ENCODE measurements at regions not wholly inside any gene's neighbourhood (a gene's known extent, or its start where the extent isn't known, plus 50 kb on each side); places are given as distances from the start of the nearest gene placed in this dataset.

DNA sequence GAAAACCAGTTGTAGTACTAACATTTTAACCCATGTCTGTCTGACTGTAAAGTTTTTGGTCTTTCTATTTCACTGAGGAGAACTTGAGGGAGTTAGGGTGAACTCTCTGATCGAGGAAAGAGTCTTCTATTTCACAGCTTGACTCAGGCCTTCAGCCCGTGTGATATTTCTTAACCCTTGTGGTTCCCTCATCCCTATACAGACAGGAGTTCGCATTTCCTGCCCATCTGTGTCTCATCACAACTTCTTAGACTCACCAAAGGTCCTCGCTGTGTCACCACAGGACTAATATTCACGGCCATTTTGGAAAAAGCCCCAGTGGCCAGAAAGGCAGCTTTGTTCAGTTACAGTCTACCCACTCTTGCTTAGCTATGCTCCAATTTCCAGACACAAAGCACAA lies 172.8 kb downstream of the FAM181B start:
- H3K27ac ChIP-seq = no peak overlapping the region
- no peak overlapping the region for H3K4me3 ChIP-seq
- no peaks in the 10 kb centered on the region for H3K9me3 ChIP-seq (replicated peaks in 1 of 3)
- 53 to 58% (median 56%) methylated on average over 5 of the region's 5 CpGs for WGBS, 4 donors
- intact Hi-C loops (cut with DNase I) = no loop called here
- H3K27me3 ChIP-seq = no peaks in the 10 kb centered on the region
- no peaks in the 10 kb centered on the region for H3K36me3 ChIP-seq (replicated peaks in 1 of 2)
- no peaks in the 10 kb centered on the region for H3K4me1 ChIP-seq (replicated peaks in 1 of 2)
- no peak for DNase-seq
- TF ChIP-seq, protein P1, sequence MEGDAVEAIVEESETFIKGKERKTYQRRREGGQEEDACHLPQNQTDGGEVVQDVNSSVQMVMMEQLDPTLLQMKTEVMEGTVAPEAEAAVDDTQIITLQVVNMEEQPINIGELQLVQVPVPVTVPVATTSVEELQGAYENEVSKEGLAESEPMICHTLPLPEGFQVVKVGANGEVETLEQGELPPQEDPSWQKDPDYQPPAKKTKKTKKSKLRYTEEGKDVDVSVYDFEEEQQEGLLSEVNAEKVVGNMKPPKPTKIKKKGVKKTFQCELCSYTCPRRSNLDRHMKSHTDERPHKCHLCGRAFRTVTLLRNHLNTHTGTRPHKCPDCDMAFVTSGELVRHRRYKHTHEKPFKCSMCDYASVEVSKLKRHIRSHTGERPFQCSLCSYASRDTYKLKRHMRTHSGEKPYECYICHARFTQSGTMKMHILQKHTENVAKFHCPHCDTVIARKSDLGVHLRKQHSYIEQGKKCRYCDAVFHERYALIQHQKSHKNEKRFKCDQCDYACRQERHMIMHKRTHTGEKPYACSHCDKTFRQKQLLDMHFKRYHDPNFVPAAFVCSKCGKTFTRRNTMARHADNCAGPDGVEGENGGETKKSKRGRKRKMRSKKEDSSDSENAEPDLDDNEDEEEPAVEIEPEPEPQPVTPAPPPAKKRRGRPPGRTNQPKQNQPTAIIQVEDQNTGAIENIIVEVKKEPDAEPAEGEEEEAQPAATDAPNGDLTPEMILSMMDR (IDR thresholded peaks at IDR 0.05) = no peak
- no peak for TF ChIP-seq POLR2A (IDR thresholded peaks at IDR 0.05)

DNA sequence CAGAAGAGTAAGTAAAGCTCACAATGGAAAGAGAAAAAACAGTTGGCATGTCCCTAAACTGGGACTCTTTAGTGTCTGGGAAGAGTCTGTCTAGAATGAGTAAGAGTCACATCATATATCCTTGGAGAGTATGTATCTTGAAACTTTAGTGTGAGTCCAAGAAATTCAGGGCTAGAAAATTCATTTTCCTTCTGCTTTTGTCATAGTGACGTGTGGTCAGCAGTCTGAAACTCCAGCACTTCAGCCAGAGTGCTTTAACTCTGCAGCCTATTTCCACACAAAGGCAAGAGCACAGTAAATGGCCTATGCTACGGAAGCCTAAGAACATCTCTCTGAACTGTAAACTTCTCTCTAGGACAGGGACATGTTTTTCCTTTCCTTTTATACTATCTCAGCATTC lies 174.1 kb downstream of the FAM181B start:
- Histone ChIP-seq H3K4me1 (replicated peaks in 1 of 2) (no peaks in the 10 kb centered on the region), H3K4me3 (no peak overlapping the region), H3K9me3 (replicated peaks in 1 of 3) (no peaks in the 10 kb centered on the region), H3K36me3 (replicated peaks in 1 of 2) (no peaks in the 10 kb centered on the region), H3K27ac (no peak overlapping the region), H3K27me3 (no peaks in the 10 kb centered on the region)
- no peak for DNase-seq
- intact Hi-C loops (cut with DNase I) = no loop called here
- TF ChIP-seq, protein P1 (IDR thresholded peaks at IDR 0.05) = no peak
- TF ChIP-seq POLR2A (IDR thresholded peaks at IDR 0.05) = no peak
- WGBS, 4 donors = 59 to 84% (median 72%) methylated on average over 2 of the region's 2 CpGs

DNA sequence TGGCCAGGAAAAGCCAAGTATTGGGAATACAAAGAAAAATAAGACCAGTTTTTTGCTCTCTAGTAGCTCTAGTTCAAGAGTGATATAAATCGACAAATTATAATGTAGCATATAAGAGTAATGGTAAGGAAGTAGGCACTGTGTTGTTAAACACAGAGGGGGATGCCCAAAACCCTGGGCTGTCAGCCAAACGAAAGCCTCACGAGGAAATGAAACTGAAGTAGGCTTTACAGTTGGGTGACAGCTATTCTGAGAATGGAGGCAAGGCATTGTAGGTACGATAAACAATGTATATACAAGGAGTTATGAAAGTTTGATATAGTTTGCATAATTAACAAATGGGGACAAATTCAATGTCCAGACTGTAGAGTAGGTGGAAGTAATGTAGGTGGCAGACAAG lies 176.4 kb downstream of the FAM181B start:
- H3K36me3 ChIP-seq (replicated peaks in 1 of 2) = no peaks in the 10 kb centered on the region
- no peaks in the 10 kb centered on the region for H3K4me1 ChIP-seq (replicated peaks in 1 of 2)
- no peak overlapping the region for H3K4me3 ChIP-seq
- TF ChIP-seq, protein P1 (IDR thresholded peaks at IDR 0.05) = no peak
- TF ChIP-seq POLR2A (IDR thresholded peaks at IDR 0.05) = no peak
- no peak overlapping the region for H3K27ac ChIP-seq
- peak in 5 of 7 donors; percentile 19 to 57 (median 27) for DNase-seq
- WGBS, 4 donors = 63 to 73% (median 69%) methylated on average over 4 of the region's 4 CpGs
- no peaks in the 10 kb centered on the region for H3K27me3 ChIP-seq
- no peaks in the 10 kb centered on the region for H3K9me3 ChIP-seq (replicated peaks in 1 of 3)
- intact Hi-C loops (cut with DNase I) = no loop called here

DNA sequence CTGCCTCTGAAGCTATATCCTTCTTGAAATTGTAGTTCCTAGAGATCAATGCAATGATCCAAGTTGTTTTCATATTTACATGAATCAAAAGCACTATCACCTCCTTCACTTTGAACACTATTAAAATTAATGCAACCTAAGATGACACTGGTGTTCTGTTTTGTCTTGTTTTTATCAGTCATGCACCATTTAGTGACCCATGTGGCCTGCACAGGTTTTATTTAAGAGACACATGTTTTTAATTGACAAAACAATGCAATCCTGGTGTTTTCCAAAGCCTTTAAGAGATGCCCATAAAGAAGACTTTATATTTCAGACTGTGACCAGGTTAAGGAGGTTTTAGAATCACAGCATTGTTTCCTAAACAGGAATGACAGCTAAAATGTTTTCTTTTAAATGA lies 177.5 kb downstream of the FAM181B start:
- no peaks in the 10 kb centered on the region for H3K4me1 ChIP-seq (replicated peaks in 1 of 2)
- no peak overlapping the region for H3K27ac ChIP-seq
- H3K9me3 ChIP-seq (replicated peaks in 1 of 3) = no peaks in the 10 kb centered on the region
- no peak overlapping the region for H3K4me3 ChIP-seq
- no peaks in the 10 kb centered on the region for H3K27me3 ChIP-seq
- no peaks in the 10 kb centered on the region for H3K36me3 ChIP-seq (replicated peaks in 1 of 2)
- no peak for DNase-seq
- TF ChIP-seq POLR2A (IDR thresholded peaks at IDR 0.05) = no peak
- TF ChIP-seq, protein P1 (IDR thresholded peaks at IDR 0.05) = no peak
- intact Hi-C loops (cut with DNase I) = no loop called here

All from adrenal gland (tissue), 9 donors.